ENCODE measurements at regions not wholly inside any gene's neighbourhood (a gene's known extent, or its start where the extent isn't known, plus 50 kb on each side); places are given as distances from the start of the nearest gene placed in this dataset.

- no peaks in the 10 kb centered on the region for H3K9me3 ChIP-seq (ENCODE audit: control insufficient read depth, insufficient read depth, low read length)
- H3K9ac ChIP-seq (ENCODE audit: low read depth, low read length) = peak overlapping the region; percentile 29
- peaks cover 11% of the 10 kb centered on the region for H3K4me1 ChIP-seq (ENCODE audit: control insufficient read depth, insufficient read depth, low read length)
- H3K4me3 ChIP-seq (ENCODE audit: low read depth, low read length) = no peak overlapping the region
- H3K36me3 ChIP-seq (ENCODE audit: control insufficient read depth, insufficient read depth, low read length) = no peaks in the 10 kb centered on the region
- no peaks in the 10 kb centered on the region for H3K27me3 ChIP-seq (ENCODE audit: control insufficient read depth, insufficient read depth, low read length)
These were observed 783.3 kb upstream of the ARRDC4 start for GRCh38 chr15:97177151-97177577.

- Histone ChIP-seq H3K4me3 (ENCODE audit: low read depth, low read length) (no peak overlapping the region), H3K9me3 (ENCODE audit: control insufficient read depth, insufficient read depth, low read length) (no peaks in the 10 kb centered on the region), H3K4me1 (ENCODE audit: control insufficient read depth, insufficient read depth, low read length) (peaks cover 2% of the 10 kb centered on the region), H3K9ac (ENCODE audit: low read depth, low read length) (no peak overlapping the region), H3K36me3 (ENCODE audit: control insufficient read depth, insufficient read depth, low read length) (no peaks in the 10 kb centered on the region), H3K27me3 (ENCODE audit: control insufficient read depth, insufficient read depth, low read length) (no peaks in the 10 kb centered on the region)
These were observed 777.9 kb upstream of the ARRDC4 start for GRCh38 chr15:97182581-97182980.

- no peaks in the 10 kb centered on the region for H3K9me3 ChIP-seq (ENCODE audit: control insufficient read depth, insufficient read depth, low read length)
- H3K36me3 ChIP-seq (ENCODE audit: control insufficient read depth, insufficient read depth, low read length) = no peaks in the 10 kb centered on the region
- H3K27me3 ChIP-seq (ENCODE audit: control insufficient read depth, insufficient read depth, low read length) = no peaks in the 10 kb centered on the region
- no peak overlapping the region for H3K4me3 ChIP-seq (ENCODE audit: low read depth, low read length)
- no peaks in the 10 kb centered on the region for H3K4me1 ChIP-seq (ENCODE audit: control insufficient read depth, insufficient read depth, low read length)
- no peak overlapping the region for H3K9ac ChIP-seq (ENCODE audit: low read depth, low read length)
These were observed 771.2 kb upstream of the ARRDC4 start for GRCh38 chr15:97189162-97189780.

GRCh38 chr15:97194750-97195149 lies 765.8 kb upstream of the ARRDC4 start:
- H3K4me3 ChIP-seq (ENCODE audit: low read depth, low read length) = no peak overlapping the region
- H3K9me3 ChIP-seq (ENCODE audit: control insufficient read depth, insufficient read depth, low read length) = no peaks in the 10 kb centered on the region
- no peaks in the 10 kb centered on the region for H3K36me3 ChIP-seq (ENCODE audit: control insufficient read depth, insufficient read depth, low read length)
- no peaks in the 10 kb centered on the region for H3K27me3 ChIP-seq (ENCODE audit: control insufficient read depth, insufficient read depth, low read length)
- H3K4me1 ChIP-seq (ENCODE audit: control insufficient read depth, insufficient read depth, low read length) = no peaks in the 10 kb centered on the region
- H3K9ac ChIP-seq (ENCODE audit: low read depth, low read length) = no peak overlapping the region

GRCh38 chr15:97196048-97197014 lies 764.2 kb upstream of the ARRDC4 start:
- no peaks in the 10 kb centered on the region for H3K9me3 ChIP-seq (ENCODE audit: control insufficient read depth, insufficient read depth, low read length)
- no peaks in the 10 kb centered on the region for H3K36me3 ChIP-seq (ENCODE audit: control insufficient read depth, insufficient read depth, low read length)
- no peaks in the 10 kb centered on the region for H3K4me1 ChIP-seq (ENCODE audit: control insufficient read depth, insufficient read depth, low read length)
- no peak overlapping the region for H3K9ac ChIP-seq (ENCODE audit: low read depth, low read length)
- no peaks in the 10 kb centered on the region for H3K27me3 ChIP-seq (ENCODE audit: control insufficient read depth, insufficient read depth, low read length)
- H3K4me3 ChIP-seq (ENCODE audit: low read depth, low read length) = no peak overlapping the region

GRCh38 chr15:97199393-97200051 lies 761.0 kb upstream of the ARRDC4 start:
- no peaks in the 10 kb centered on the region for H3K9me3 ChIP-seq (ENCODE audit: control insufficient read depth, insufficient read depth, low read length)
- H3K27me3 ChIP-seq (ENCODE audit: control insufficient read depth, insufficient read depth, low read length) = no peaks in the 10 kb centered on the region
- no peak overlapping the region for H3K4me3 ChIP-seq (ENCODE audit: low read depth, low read length)
- no peaks in the 10 kb centered on the region for H3K4me1 ChIP-seq (ENCODE audit: control insufficient read depth, insufficient read depth, low read length)
- no peaks in the 10 kb centered on the region for H3K36me3 ChIP-seq (ENCODE audit: control insufficient read depth, insufficient read depth, low read length)
- no peak overlapping the region for H3K9ac ChIP-seq (ENCODE audit: low read depth, low read length)

- Histone ChIP-seq H3K4me1 (ENCODE audit: control insufficient read depth, insufficient read depth, low read length) (no peaks in the 10 kb centered on the region), H3K4me3 (ENCODE audit: low read depth, low read length) (no peak overlapping the region), H3K27me3 (ENCODE audit: control insufficient read depth, insufficient read depth, low read length) (no peaks in the 10 kb centered on the region), H3K9ac (ENCODE audit: low read depth, low read length) (no peak overlapping the region), H3K36me3 (ENCODE audit: control insufficient read depth, insufficient read depth, low read length) (no peaks in the 10 kb centered on the region), H3K9me3 (ENCODE audit: control insufficient read depth, insufficient read depth, low read length) (no peaks in the 10 kb centered on the region)
These were observed 760.3 kb upstream of the ARRDC4 start for GRCh38 chr15:97200161-97200560.

- no peaks in the 10 kb centered on the region for H3K27me3 ChIP-seq (ENCODE audit: control insufficient read depth, insufficient read depth, low read length)
- H3K9me3 ChIP-seq (ENCODE audit: control insufficient read depth, insufficient read depth, low read length) = no peaks in the 10 kb centered on the region
- H3K4me3 ChIP-seq (ENCODE audit: low read depth, low read length) = no peak overlapping the region
- H3K9ac ChIP-seq (ENCODE audit: low read depth, low read length) = no peak overlapping the region
- no peaks in the 10 kb centered on the region for H3K4me1 ChIP-seq (ENCODE audit: control insufficient read depth, insufficient read depth, low read length)
- no peaks in the 10 kb centered on the region for H3K36me3 ChIP-seq (ENCODE audit: control insufficient read depth, insufficient read depth, low read length)
These were observed 750.2 kb upstream of the ARRDC4 start for GRCh38 chr15:97210277-97210676.

GRCh38 chr15:97215629-97216028 lies 744.9 kb upstream of the ARRDC4 start:
- Histone ChIP-seq H3K9ac (ENCODE audit: low read depth, low read length) (no peak overlapping the region), H3K36me3 (ENCODE audit: control insufficient read depth, insufficient read depth, low read length) (no peaks in the 10 kb centered on the region), H3K4me3 (ENCODE audit: low read depth, low read length) (no peak overlapping the region), H3K9me3 (ENCODE audit: control insufficient read depth, insufficient read depth, low read length) (no peaks in the 10 kb centered on the region), H3K4me1 (ENCODE audit: control insufficient read depth, insufficient read depth, low read length) (no peaks in the 10 kb centered on the region), H3K27me3 (ENCODE audit: control insufficient read depth, insufficient read depth, low read length) (no peaks in the 10 kb centered on the region)

GRCh38 chr15:97224191-97224641 lies 736.3 kb upstream of the ARRDC4 start:
- Histone ChIP-seq H3K4me1 (ENCODE audit: control insufficient read depth, insufficient read depth, low read length) (no peaks in the 10 kb centered on the region), H3K9ac (ENCODE audit: low read depth, low read length) (no peak overlapping the region), H3K36me3 (ENCODE audit: control insufficient read depth, insufficient read depth, low read length) (no peaks in the 10 kb centered on the region), H3K9me3 (ENCODE audit: control insufficient read depth, insufficient read depth, low read length) (no peaks in the 10 kb centered on the region), H3K27me3 (ENCODE audit: control insufficient read depth, insufficient read depth, low read length) (no peaks in the 10 kb centered on the region), H3K4me3 (ENCODE audit: low read depth, low read length) (no peak overlapping the region)

GRCh38 chr15:97234851-97235610 lies 725.5 kb upstream of the ARRDC4 start:
- no peak overlapping the region for H3K4me3 ChIP-seq (ENCODE audit: low read depth, low read length)
- no peaks in the 10 kb centered on the region for H3K4me1 ChIP-seq (ENCODE audit: control insufficient read depth, insufficient read depth, low read length)
- no peaks in the 10 kb centered on the region for H3K27me3 ChIP-seq (ENCODE audit: control insufficient read depth, insufficient read depth, low read length)
- no peaks in the 10 kb centered on the region for H3K36me3 ChIP-seq (ENCODE audit: control insufficient read depth, insufficient read depth, low read length)
- no peaks in the 10 kb centered on the region for H3K9me3 ChIP-seq (ENCODE audit: control insufficient read depth, insufficient read depth, low read length)
- H3K9ac ChIP-seq (ENCODE audit: low read depth, low read length) = no peak overlapping the region
